ENCODE measurements at regions not wholly inside any gene's neighbourhood (a gene's known extent, or its start where the extent isn't known, plus 50 kb on each side); places are given as distances from the start of the nearest gene placed in this dataset.

DNA sequence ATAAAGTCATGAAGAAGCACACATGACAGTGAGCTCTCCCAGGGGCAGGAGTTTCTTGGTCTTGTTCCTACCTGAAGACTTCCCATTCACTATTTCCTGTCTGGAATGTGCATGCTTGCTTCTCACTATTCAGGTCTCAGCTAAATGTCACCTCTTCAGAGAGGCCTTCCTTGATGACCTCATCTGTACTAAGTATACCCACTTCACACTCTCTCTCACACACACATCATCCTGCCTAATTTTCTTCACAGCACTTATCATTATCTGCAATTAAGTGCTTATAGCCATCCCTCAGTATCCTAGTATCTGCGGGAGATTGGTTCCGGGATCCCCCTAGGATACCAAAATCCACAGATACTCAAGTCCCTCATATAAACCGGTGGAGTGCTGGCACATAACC is 146.4 kb upstream of the IVNS1ABP start:
- TF ChIP-seq, protein P1, sequence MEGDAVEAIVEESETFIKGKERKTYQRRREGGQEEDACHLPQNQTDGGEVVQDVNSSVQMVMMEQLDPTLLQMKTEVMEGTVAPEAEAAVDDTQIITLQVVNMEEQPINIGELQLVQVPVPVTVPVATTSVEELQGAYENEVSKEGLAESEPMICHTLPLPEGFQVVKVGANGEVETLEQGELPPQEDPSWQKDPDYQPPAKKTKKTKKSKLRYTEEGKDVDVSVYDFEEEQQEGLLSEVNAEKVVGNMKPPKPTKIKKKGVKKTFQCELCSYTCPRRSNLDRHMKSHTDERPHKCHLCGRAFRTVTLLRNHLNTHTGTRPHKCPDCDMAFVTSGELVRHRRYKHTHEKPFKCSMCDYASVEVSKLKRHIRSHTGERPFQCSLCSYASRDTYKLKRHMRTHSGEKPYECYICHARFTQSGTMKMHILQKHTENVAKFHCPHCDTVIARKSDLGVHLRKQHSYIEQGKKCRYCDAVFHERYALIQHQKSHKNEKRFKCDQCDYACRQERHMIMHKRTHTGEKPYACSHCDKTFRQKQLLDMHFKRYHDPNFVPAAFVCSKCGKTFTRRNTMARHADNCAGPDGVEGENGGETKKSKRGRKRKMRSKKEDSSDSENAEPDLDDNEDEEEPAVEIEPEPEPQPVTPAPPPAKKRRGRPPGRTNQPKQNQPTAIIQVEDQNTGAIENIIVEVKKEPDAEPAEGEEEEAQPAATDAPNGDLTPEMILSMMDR (IDR thresholded peaks at IDR 0.05), result no peak
- TF ChIP-seq POLR2A (IDR thresholded peaks at IDR 0.05), result no peak
